Panc1 (cell line): ENCODE measurements at regions not wholly inside any gene's neighbourhood (a gene's known extent, or its start where the extent isn't known, plus 50 kb on each side); places are given as distances from the start of the nearest gene placed in this dataset.
"Not testable (repeated sequence)": the region's sequence is repeated elsewhere in the genome, so short reads cannot be mapped to it uniquely, and the experiment has no call there.

Experiments
- ATAC-seq: fragments of 200-7000 bp; cut with Tn5 transposase; 2 replicates; pipeline ENCODE4 v1.9.1; 2020; ENCODE audit warnings: mild to moderate bottlenecking, moderate library complexity
- BruUV-seq: library from RNA; stranded (reverse); fragments of 400-500 nt; replicated peaks from 2 replicates; lab custom pipeline; 2021; lab: Mats Ljungman, UMichigan
- CTCF ChIA-PET: fragments of 300-600 bp; sonication (Branson Sonifier 250); formaldehyde crosslinking; loops from one replicate; lab custom pipeline; 2022; ENCODE audit warnings: antibody characterized with exemption; lab: Charles Lee
- POLR2A ChIA-PET: fragments of 300-600 bp; sonication (Branson Sonifier 250); formaldehyde crosslinking; loops from one replicate; lab custom pipeline; 2022; ENCODE audit warnings: antibody characterized with exemption; lab: Charles Lee
- DNase-seq: peaks from one replicate; pipeline ENCODE4 v3.0.0-alpha.2; 2010; ENCODE audit warnings: low read depth, low spot score
- H3K27ac ChIP-seq: 2 replicates; pipeline ENCODE4 v1.5.1; 2011; ENCODE audit warnings: mild to moderate bottlenecking, low read length, inconsistent platforms
- H3K27me3 ChIP-seq: fragments of 200-500 bp; sonication (Bioruptor generic); 2 replicates; pipeline ENCODE4 v1.6.0; 2014; ENCODE audit warnings: low read length, inconsistent platforms; ENCODE audit not compliant: control insufficient read depth, insufficient read depth
- H3K36me3 ChIP-seq: fragments of 200-500 bp; sonication (Bioruptor generic); 2 replicates; pipeline ENCODE4 v1.5.1; 2014; ENCODE audit warnings: inconsistent platforms, mild to moderate bottlenecking, low read length, moderate library complexity; ENCODE audit not compliant: control insufficient read depth, insufficient read depth
- H3K4me1 ChIP-seq: 2 replicates; pipeline ENCODE4 v1.5.1; 2011; ENCODE audit warnings: inconsistent platforms, mild to moderate bottlenecking, low read length, moderate library complexity; ENCODE audit not compliant: control insufficient read depth, insufficient read depth
- H3K4me3 ChIP-seq, 2 experiments: 2 replicates each; pipeline ENCODE4 v1.5.1; 2011 to 2012; ENCODE audit warnings: low read depth in 2 of 2, low read length in 2 of 2, mild to moderate bottlenecking in 2 of 2, inconsistent platforms in 1 of 2, moderate library complexity in 1 of 2
- H3K9me3 ChIP-seq: fragments of 200-500 bp; sonication (Bioruptor generic); 2 replicates; pipeline ENCODE4 v1.5.1; 2014; ENCODE audit warnings: low read depth, mild to moderate bottlenecking, inconsistent platforms, low read length, moderate library complexity; ENCODE audit not compliant: control insufficient read depth, insufficient read depth
- POLR2AphosphoS5 ChIP-seq: IDR thresholded peaks from 2 replicates; pipeline ENCODE4 v1.6.1; 2012; ENCODE audit warnings: mild to moderate bottlenecking, low read depth, low read length, moderate library complexity
- SIN3A ChIP-seq: IDR thresholded peaks from 2 replicates; pipeline ENCODE4 v1.6.1; 2012; ENCODE audit warnings: low read depth, mild to moderate bottlenecking, low read length, moderate library complexity, borderline replicate concordance; ENCODE audit not compliant: insufficient read depth
- TCF7L2 ChIP-seq: IDR thresholded peaks from 2 replicates; pipeline ENCODE4 v1.6.1; 2011; ENCODE audit warnings: mild to moderate bottlenecking, low read depth, low read length, inconsistent platforms
- in situ Hi-C: cut with HindIII; loops from 2 replicates; pipeline ENCODE4 v1.10.0; 2016; ENCODE audit warnings: low sequenced_read_pairs, low pct_unique_long_range_greater_than_20kb
- intact Hi-C: fragments of 100-400 bp; cut with micrococcal nuclease; formaldehyde crosslinking; loops from one replicate; pipeline ENCODE4 v1.10.0; 2022; ENCODE audit not compliant: unreplicated experiment
- TF ChIP-seq, protein P1 (sequence below): fragments of 450-650 bp; IDR thresholded peaks from 2 replicates; pipeline ENCODE4 v1.5.1; 2017; ENCODE audit warnings: mild to moderate bottlenecking
- TF ChIP-seq, protein P2 (sequence below), 2 experiments: IDR thresholded peaks; 2 replicates each; pipeline ENCODE4 v1.6.1; 2011 to 2012; ENCODE audit warnings: low read depth in 2 of 2, control low read depth in 1 of 2, low read length in 1 of 2, mild to moderate bottlenecking in 1 of 2, moderate library complexity in 1 of 2; ENCODE audit not compliant: insufficient read depth in 1 of 2

DNA sequence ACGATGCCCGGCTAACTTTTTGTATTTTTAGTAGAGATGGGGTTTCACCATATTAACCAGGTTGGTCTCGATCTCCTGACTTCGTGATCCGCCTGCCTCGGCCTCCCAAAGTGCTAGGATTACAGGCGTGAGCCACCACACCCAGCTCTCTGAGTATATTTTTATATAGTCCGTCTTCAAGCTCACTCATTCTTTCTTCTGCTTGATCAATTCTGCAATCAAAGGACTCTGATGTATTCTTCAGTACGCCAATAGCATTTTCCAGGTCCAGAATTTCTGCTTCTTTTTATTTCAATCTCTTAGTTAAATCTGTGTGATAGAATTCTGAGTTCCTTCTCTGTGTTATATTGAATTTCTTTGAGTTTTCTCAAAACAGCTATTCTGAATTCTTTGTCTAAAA, 281.9 kb upstream of the PMFBP1 start:
- H3K27ac ChIP-seq, CTCF ChIA-PET, H3K27me3 ChIP-seq, intact Hi-C loops, BruUV-seq, H3K4me3 ChIP-seq, POLR2A ChIA-PET, DNase-seq, H3K36me3 ChIP-seq, ATAC-seq, in situ Hi-C loops, H3K9me3 ChIP-seq, H3K4me1 ChIP-seq: not testable (repeated sequence)

DNA sequence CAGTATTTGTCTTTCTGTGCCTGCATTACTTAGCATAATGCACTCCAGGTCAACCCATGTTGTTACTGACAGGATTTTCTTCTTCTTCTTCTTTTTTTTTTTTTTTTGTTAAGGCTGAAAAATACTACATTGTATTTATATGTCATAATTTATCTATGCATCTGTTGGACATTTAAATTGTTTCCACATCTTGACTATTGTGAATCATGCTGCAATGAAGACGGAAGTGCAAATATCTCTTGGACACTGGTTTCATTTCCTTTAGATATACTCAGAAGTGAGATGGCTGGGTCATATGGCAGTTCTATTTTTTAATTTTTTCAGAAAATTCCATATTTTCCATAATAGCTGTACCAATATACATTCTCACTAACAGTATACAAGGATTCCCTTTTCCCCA, 272.7 kb upstream of the PMFBP1 start:
- H3K4me1 ChIP-seq: no peaks in the 10 kb centered on the region
- H3K4me3 ChIP-seq: no peak overlapping the region
- TF ChIP-seq POLR2AphosphoS5: no peak
- TF ChIP-seq TCF7L2: no peak
- TF ChIP-seq, protein P1, sequence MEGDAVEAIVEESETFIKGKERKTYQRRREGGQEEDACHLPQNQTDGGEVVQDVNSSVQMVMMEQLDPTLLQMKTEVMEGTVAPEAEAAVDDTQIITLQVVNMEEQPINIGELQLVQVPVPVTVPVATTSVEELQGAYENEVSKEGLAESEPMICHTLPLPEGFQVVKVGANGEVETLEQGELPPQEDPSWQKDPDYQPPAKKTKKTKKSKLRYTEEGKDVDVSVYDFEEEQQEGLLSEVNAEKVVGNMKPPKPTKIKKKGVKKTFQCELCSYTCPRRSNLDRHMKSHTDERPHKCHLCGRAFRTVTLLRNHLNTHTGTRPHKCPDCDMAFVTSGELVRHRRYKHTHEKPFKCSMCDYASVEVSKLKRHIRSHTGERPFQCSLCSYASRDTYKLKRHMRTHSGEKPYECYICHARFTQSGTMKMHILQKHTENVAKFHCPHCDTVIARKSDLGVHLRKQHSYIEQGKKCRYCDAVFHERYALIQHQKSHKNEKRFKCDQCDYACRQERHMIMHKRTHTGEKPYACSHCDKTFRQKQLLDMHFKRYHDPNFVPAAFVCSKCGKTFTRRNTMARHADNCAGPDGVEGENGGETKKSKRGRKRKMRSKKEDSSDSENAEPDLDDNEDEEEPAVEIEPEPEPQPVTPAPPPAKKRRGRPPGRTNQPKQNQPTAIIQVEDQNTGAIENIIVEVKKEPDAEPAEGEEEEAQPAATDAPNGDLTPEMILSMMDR: no peak
- TF ChIP-seq, protein P2, sequence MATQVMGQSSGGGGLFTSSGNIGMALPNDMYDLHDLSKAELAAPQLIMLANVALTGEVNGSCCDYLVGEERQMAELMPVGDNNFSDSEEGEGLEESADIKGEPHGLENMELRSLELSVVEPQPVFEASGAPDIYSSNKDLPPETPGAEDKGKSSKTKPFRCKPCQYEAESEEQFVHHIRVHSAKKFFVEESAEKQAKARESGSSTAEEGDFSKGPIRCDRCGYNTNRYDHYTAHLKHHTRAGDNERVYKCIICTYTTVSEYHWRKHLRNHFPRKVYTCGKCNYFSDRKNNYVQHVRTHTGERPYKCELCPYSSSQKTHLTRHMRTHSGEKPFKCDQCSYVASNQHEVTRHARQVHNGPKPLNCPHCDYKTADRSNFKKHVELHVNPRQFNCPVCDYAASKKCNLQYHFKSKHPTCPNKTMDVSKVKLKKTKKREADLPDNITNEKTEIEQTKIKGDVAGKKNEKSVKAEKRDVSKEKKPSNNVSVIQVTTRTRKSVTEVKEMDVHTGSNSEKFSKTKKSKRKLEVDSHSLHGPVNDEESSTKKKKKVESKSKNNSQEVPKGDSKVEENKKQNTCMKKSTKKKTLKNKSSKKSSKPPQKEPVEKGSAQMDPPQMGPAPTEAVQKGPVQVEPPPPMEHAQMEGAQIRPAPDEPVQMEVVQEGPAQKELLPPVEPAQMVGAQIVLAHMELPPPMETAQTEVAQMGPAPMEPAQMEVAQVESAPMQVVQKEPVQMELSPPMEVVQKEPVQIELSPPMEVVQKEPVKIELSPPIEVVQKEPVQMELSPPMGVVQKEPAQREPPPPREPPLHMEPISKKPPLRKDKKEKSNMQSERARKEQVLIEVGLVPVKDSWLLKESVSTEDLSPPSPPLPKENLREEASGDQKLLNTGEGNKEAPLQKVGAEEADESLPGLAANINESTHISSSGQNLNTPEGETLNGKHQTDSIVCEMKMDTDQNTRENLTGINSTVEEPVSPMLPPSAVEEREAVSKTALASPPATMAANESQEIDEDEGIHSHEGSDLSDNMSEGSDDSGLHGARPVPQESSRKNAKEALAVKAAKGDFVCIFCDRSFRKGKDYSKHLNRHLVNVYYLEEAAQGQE (IDR thresholded peaks at IDR 0.05; ENCODE audit: insufficient read depth in 1 of 2, low read depth in 2 of 2, low read length in 1 of 2): no peak
- TF ChIP-seq SIN3A: no peak
- in situ Hi-C loops (no loop called here), intact Hi-C loops (no loop called here)
- ChIA-PET CTCF (no interaction called here), POLR2A (no interaction called here)
- H3K27ac ChIP-seq: no peak overlapping the region
- ATAC-seq: no peak
- no peaks in the 10 kb centered on the region for H3K27me3 ChIP-seq
- no peaks in the 10 kb centered on the region for H3K9me3 ChIP-seq
- DNase-seq: no peak
- no peaks in the 10 kb centered on the region for H3K36me3 ChIP-seq
- no TSS peak for BruUV-seq

DNA sequence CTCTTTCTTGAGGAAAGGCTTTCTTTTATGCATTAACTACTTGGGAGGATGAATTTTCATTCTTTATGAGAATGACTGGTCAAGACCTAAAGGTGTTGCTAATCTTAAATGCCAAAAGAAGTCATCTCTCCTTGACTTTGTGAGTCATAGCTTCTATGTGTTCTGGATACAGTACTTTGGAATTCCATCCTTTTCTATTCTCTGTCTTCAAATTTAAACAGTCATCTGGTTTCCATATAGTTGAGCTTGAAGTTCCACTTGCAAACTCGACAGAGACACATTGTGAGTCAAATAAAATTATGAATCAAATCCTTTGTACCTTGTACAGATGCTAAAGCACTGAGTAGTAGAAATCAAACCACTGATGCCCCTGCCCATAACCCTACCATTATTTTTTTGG, 271.9 kb upstream of the PMFBP1 start:
- H3K27me3 ChIP-seq: no peaks in the 10 kb centered on the region
- no peak for DNase-seq
- CTCF ChIA-PET: no interaction called here
- no peak for ATAC-seq
- no peak overlapping the region for H3K27ac ChIP-seq
- in situ Hi-C loops (no loop called here), intact Hi-C loops (no loop called here)
- no peak overlapping the region for H3K4me3 ChIP-seq
- H3K36me3 ChIP-seq: no peaks in the 10 kb centered on the region
- TF ChIP-seq TCF7L2 (no peak), POLR2AphosphoS5 (no peak), SIN3A (no peak)
- TF ChIP-seq, protein P1: no peak
- TF ChIP-seq, protein P2 (IDR thresholded peaks at IDR 0.05; ENCODE audit: insufficient read depth in 1 of 2, low read depth in 2 of 2, low read length in 1 of 2): no peak
- POLR2A ChIA-PET: no interaction called here
- no peaks in the 10 kb centered on the region for H3K9me3 ChIP-seq
- H3K4me1 ChIP-seq: no peaks in the 10 kb centered on the region
- BruUV-seq: no TSS peak
